ENCODE measurements at regions not wholly inside any gene's neighbourhood (a gene's known extent, or its start where the extent isn't known, plus 50 kb on each side); places are given as distances from the start of the nearest gene placed in this dataset.

GRCh38 chr6:168746013-168746412, 305.0 kb downstream of the SMOC2 start:
- ATAC-seq (no peak), DNase-seq (no peak)
- H3K4me3 ChIP-seq = no peak overlapping the region
- no peaks in the 10 kb centered on the region for H3K36me3 ChIP-seq
- H3K9me3 ChIP-seq = no peaks in the 10 kb centered on the region
- TF ChIP-seq, protein P1, sequence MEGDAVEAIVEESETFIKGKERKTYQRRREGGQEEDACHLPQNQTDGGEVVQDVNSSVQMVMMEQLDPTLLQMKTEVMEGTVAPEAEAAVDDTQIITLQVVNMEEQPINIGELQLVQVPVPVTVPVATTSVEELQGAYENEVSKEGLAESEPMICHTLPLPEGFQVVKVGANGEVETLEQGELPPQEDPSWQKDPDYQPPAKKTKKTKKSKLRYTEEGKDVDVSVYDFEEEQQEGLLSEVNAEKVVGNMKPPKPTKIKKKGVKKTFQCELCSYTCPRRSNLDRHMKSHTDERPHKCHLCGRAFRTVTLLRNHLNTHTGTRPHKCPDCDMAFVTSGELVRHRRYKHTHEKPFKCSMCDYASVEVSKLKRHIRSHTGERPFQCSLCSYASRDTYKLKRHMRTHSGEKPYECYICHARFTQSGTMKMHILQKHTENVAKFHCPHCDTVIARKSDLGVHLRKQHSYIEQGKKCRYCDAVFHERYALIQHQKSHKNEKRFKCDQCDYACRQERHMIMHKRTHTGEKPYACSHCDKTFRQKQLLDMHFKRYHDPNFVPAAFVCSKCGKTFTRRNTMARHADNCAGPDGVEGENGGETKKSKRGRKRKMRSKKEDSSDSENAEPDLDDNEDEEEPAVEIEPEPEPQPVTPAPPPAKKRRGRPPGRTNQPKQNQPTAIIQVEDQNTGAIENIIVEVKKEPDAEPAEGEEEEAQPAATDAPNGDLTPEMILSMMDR (IDR thresholded peaks at IDR 0.05) = no peak
- intact Hi-C loops (cut with DNase I) = no loop called here
- no peaks in the 10 kb centered on the region for H3K27me3 ChIP-seq
- H3K4me1 ChIP-seq = no peaks in the 10 kb centered on the region
- H3K27ac ChIP-seq = no peak overlapping the region

GRCh38 chr6:168744861-168745260, 303.9 kb downstream of the SMOC2 start:
- Histone ChIP-seq H3K9me3 (no peaks in the 10 kb centered on the region), H3K4me3 (no peak overlapping the region), H3K27ac (no peak overlapping the region), H3K36me3 (no peaks in the 10 kb centered on the region), H3K27me3 (peaks cover 10% of the 10 kb centered on the region), H3K4me1 (no peaks in the 10 kb centered on the region)
- TF ChIP-seq, protein P1 (IDR thresholded peaks at IDR 0.05) = no peak
- ATAC-seq = no peak
- no peak for DNase-seq
- intact Hi-C loops (cut with DNase I) = no loop called here

GRCh38 chr6:168741942-168742782, 301.2 kb downstream of the SMOC2 start:
- Histone ChIP-seq H3K27ac (no peak overlapping the region), H3K4me1 (no peaks in the 10 kb centered on the region), H3K27me3 (peaks cover 12% of the 10 kb centered on the region), H3K4me3 (no peak overlapping the region), H3K36me3 (no peaks in the 10 kb centered on the region), H3K9me3 (no peaks in the 10 kb centered on the region)
- no peak for ATAC-seq
- TF ChIP-seq, protein P1 (IDR thresholded peaks at IDR 0.05) = no peak
- no peak for DNase-seq
- intact Hi-C loops (cut with DNase I) = no loop called here

DNA sequence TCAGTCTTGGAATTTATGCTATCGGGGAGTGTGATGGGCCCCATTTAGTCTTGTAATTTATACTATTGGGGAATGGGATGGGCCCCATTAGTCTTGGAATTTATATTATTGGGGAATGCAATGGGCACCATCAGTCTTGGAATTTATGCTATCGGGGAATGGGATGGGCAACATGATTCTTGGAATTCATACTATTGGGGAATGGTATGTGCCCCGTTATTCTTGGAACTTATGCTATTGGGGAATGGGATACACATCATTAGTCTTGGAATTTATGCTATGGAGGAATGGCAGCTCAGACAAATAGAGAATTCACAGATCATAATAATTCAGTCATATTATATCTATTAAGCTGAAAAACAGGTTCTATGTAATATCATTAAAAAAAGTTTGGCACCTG, 300.3 kb downstream of the SMOC2 start:
- no peak overlapping the region for H3K27ac ChIP-seq
- TF ChIP-seq, protein P1 (IDR thresholded peaks at IDR 0.05) = no peak
- no peak for DNase-seq
- no peaks in the 10 kb centered on the region for H3K36me3 ChIP-seq
- ATAC-seq = no peak
- H3K27me3 ChIP-seq = peaks cover 12% of the 10 kb centered on the region
- H3K4me3 ChIP-seq = no peak overlapping the region
- H3K4me1 ChIP-seq = no peaks in the 10 kb centered on the region
- intact Hi-C loops (cut with DNase I) = no loop called here
- H3K9me3 ChIP-seq = no peaks in the 10 kb centered on the region

DNA sequence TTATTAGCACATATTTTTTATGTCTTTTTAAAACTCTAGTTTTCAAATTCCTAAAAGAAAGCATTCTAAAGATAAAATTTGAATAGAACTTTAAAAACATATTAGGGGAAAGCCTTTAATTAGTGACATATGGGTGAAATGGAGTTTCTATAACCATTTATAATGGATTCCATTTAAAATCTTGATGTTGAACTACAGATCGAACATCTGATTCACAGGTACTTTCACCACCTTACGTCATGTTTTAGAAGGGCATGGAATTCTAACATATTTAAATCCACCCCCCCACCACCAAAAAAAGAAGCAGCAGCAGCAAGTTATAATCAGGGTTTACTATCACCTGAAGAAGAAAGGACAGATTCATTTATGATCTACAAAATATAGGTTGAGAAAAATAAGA, 298.4 kb downstream of the SMOC2 start:
- TF ChIP-seq, protein P1 (IDR thresholded peaks at IDR 0.05) = no peak
- ATAC-seq = no peak
- intact Hi-C loops (cut with DNase I) = no loop called here

More for the DNA sequence above, 298.4 kb downstream of the SMOC2 start:
- Histone ChIP-seq H3K9me3 (no peaks in the 10 kb centered on the region), H3K27me3 (peaks cover 12% of the 10 kb centered on the region), H3K36me3 (no peaks in the 10 kb centered on the region), H3K27ac (no peak overlapping the region), H3K4me1 (no peaks in the 10 kb centered on the region), H3K4me3 (no peak overlapping the region)
- DNase-seq = no peak
